Astrocyte (in vitro differentiated cells and primary cell): ENCODE measurements at regions not wholly inside any gene's neighbourhood (a gene's known extent, or its start where the extent isn't known, plus 50 kb on each side); places are given as distances from the start of the nearest gene placed in this dataset.

Experiments
- DNase-seq: peaks from one replicate; pipeline ENCODE4 v3.0.0-alpha.2; 2010; ENCODE audit warnings: low read depth
- FAIRE-seq: peaks from 2 replicates; lab custom pipeline; 2011; peaks lifted over from hg19 to GRCh38; lab: Jason Lieb, UNC
- H2AFZ ChIP-seq: 2 replicates; pipeline ENCODE4 v1.6.0; 2012; ENCODE audit warnings: low read depth, low read length, inconsistent platforms
- H3K27ac ChIP-seq: 2 replicates; pipeline ENCODE4 v1.5.1; 2011; ENCODE audit warnings: low read depth, low read length, inconsistent platforms
- H3K27me3 ChIP-seq: 2 replicates; pipeline ENCODE4 v1.6.0; 2011; ENCODE audit warnings: low read length, inconsistent platforms; ENCODE audit not compliant: insufficient read depth
- H3K36me3 ChIP-seq: 2 replicates; pipeline ENCODE4 v1.5.1; 2011; ENCODE audit warnings: low read length, inconsistent platforms; ENCODE audit not compliant: insufficient read depth
- H3K4me1 ChIP-seq: 2 replicates; pipeline ENCODE4 v1.5.1; 2011; ENCODE audit warnings: low read length, inconsistent platforms; ENCODE audit not compliant: insufficient read depth
- H3K4me2 ChIP-seq: 2 replicates; pipeline ENCODE4 v1.6.0; 2012; ENCODE audit warnings: low read length, inconsistent platforms
- H3K4me3 ChIP-seq: 2 replicates; pipeline ENCODE4 v1.5.1; 2011; ENCODE audit warnings: low read depth, mild to moderate bottlenecking, low read length, inconsistent platforms; ENCODE audit not compliant: insufficient read depth
- H3K79me2 ChIP-seq: 2 replicates; pipeline ENCODE4 v1.6.0; 2012; ENCODE audit warnings: mild to moderate bottlenecking, low read length, inconsistent platforms; ENCODE audit not compliant: insufficient read depth
- H3K9ac ChIP-seq: 2 replicates; pipeline ENCODE4 v1.6.0; 2012; ENCODE audit warnings: mild to moderate bottlenecking, low read length, inconsistent platforms
- H3K9me3 ChIP-seq: 2 replicates; pipeline ENCODE4 v1.5.1; 2012; ENCODE audit warnings: low read depth, mild to moderate bottlenecking, low read length, inconsistent platforms; ENCODE audit not compliant: insufficient read depth
- H4K20me1 ChIP-seq: 2 replicates; pipeline ENCODE4 v1.6.0; 2012; ENCODE audit warnings: low read length, inconsistent platforms; ENCODE audit not compliant: insufficient read depth
- H3K27ac Mint-ChIP-seq: one replicate; pipeline ENCODE4 v1.8.0; 2021; ENCODE audit warnings: mild to moderate bottlenecking, mixed read lengths; ENCODE audit not compliant: unreplicated experiment
- H3K27me3 Mint-ChIP-seq: one replicate; pipeline ENCODE4 v1.8.0; 2021; ENCODE audit warnings: low read depth, mixed read lengths; ENCODE audit not compliant: unreplicated experiment
- H3K36me3 Mint-ChIP-seq: one replicate; pipeline ENCODE4 v1.8.0; 2021; ENCODE audit warnings: low read depth, mixed read lengths; ENCODE audit not compliant: unreplicated experiment
- H3K4me1 Mint-ChIP-seq: one replicate; pipeline ENCODE4 v1.8.0; 2021; ENCODE audit warnings: low read depth, mixed read lengths; ENCODE audit not compliant: unreplicated experiment
- H3K4me3 Mint-ChIP-seq: one replicate; pipeline ENCODE4 v1.8.0; 2021; ENCODE audit warnings: mild to moderate bottlenecking, moderate library complexity, mixed read lengths; ENCODE audit not compliant: unreplicated experiment
- H3K9me3 Mint-ChIP-seq: one replicate; pipeline ENCODE4 v1.8.0; 2021; ENCODE audit warnings: mild to moderate bottlenecking, mixed read lengths; ENCODE audit not compliant: unreplicated experiment
- CTCF ChIP-seq: IDR thresholded peaks from 2 replicates; pipeline ENCODE4 v1.5.1; 2011; ENCODE audit warnings: low read depth, mild to moderate bottlenecking, inconsistent platforms, low read length, moderate library complexity; ENCODE audit not compliant: insufficient read depth
- EZH2 ChIP-seq: IDR thresholded peaks from 2 replicates; pipeline ENCODE4 v1.6.1; 2012; ENCODE audit warnings: mild to moderate bottlenecking, low read length, inconsistent platforms; ENCODE audit not compliant: insufficient read depth

DNA sequence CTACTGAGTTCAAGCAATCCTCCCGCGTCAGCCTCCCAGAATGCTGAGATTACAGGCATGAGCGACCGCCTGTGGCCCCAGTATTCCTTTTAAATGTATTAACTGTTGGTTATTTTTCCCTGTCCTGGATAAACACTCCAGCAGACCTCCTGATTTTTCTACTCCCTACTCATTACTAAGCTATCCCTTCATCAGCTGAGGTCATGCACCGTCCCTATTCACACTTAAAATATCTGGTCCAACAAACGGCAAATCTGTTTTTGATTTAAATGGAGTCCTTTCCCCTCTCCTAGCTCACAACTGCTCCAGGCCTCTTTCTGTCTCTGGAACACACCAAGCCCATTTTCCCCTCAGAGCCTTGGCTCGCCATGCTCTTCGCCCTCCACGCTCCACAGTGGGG, 1003.3 kb upstream of the TMEM132C start:
- DNase-seq (no peak), FAIRE-seq (no peak)
- Mint-ChIP-seq H3K4me3 (no peak overlapping the region), H3K4me1 (no peaks in the 10 kb centered on the region), H3K9me3 (peaks cover 6% of the 10 kb centered on the region), H3K27ac (no peak overlapping the region), H3K27me3 (no peaks in the 10 kb centered on the region), H3K36me3 (no peaks in the 10 kb centered on the region)
- Histone ChIP-seq H3K4me1 (no peaks in the 10 kb centered on the region), H3K27me3 (no peaks in the 10 kb centered on the region), H3K27ac (peak overlapping the region; percentile 37), H3K4me2 (no peak overlapping the region), H2AFZ (no peak overlapping the region), H3K9me3 (no peaks in the 10 kb centered on the region), H3K36me3 (no peaks in the 10 kb centered on the region), H3K9ac (no peak overlapping the region), H3K4me3 (no peak overlapping the region), H3K79me2 (no peaks in the 10 kb centered on the region), H4K20me1 (no peaks in the 10 kb centered on the region)
- TF ChIP-seq CTCF = no peak
- TF ChIP-seq EZH2 = no peak

- Mint-ChIP-seq H3K27ac (no peak overlapping the region), H3K27me3 (no peaks in the 10 kb centered on the region)
Measured at GRCh38 chr12:127267128-127267527, 999.8 kb upstream of the TMEM132C start.

More at GRCh38 chr12:127267128-127267527, 999.8 kb upstream of the TMEM132C start:
- Histone ChIP-seq H3K4me2 (no peak overlapping the region), H3K36me3 (no peaks in the 10 kb centered on the region), H2AFZ (no peak overlapping the region), H3K79me2 (no peaks in the 10 kb centered on the region), H3K9ac (no peak overlapping the region), H4K20me1 (no peaks in the 10 kb centered on the region), H3K27ac (no peak overlapping the region), H3K9me3 (no peaks in the 10 kb centered on the region), H3K4me1 (peaks cover under 1% of the 10 kb centered on the region), H3K27me3 (no peaks in the 10 kb centered on the region), H3K4me3 (no peak overlapping the region)
- DNase-seq (no peak), FAIRE-seq (no peak)
- Mint-ChIP-seq H3K4me1 (no peaks in the 10 kb centered on the region), H3K4me3 (no peak overlapping the region), H3K36me3 (no peaks in the 10 kb centered on the region), H3K9me3 (peaks cover 8% of the 10 kb centered on the region)
- TF ChIP-seq CTCF = no peak
- no peak for TF ChIP-seq EZH2
